MM.1S (cell line): ENCODE measurements at regions not wholly inside any gene's neighbourhood (a gene's known extent, or its start where the extent isn't known, plus 50 kb on each side); places are given as distances from the start of the nearest gene placed in this dataset.

Experiments
- EZH2 ChIP-seq: fragments of 300-600 bp; sonication (generic); optimal IDR thresholded peaks from 2 replicates; pipeline ENCODE3; 2017; ENCODE audit warnings: low read depth, mild to moderate bottlenecking, antibody characterized with exemption, low read length, mixed read lengths
- EZH2phosphoT487 ChIP-seq: fragments of 300-600 bp; sonication (generic); IDR thresholded peaks from 2 replicates; pipeline ENCODE4 v1.6.1; 2018; ENCODE audit warnings: antibody characterized with exemption, low read length
- TF ChIP-seq, protein P1 (sequence below): fragments of 300-600 bp; sonication (generic); IDR thresholded peaks from 2 replicates; pipeline ENCODE4 v1.5.1; 2016; ENCODE audit warnings: antibody characterized with exemption, low read length, mixed read lengths

DNA sequence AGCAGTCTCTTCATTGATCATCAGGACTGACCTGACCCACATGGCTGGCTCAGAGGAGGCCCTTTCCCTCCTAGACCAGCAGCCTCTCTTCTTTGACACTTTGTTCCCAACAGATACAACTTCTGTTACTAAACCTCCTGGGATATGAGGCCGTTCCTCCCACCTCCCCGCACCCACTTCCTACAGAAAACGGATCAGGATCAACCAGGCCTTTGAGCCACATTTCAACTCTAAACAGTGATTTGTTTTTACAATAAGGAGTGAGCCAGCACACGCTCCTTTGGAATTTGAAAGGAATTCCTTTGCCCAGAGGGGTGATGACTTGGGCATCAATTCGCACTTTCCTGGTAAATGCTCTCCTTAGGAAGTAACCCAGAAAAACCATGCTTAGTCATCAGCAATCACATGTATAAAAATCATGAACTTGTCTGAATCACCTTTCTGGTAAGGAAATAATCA, 180.4 kb downstream of the FAM124B start:
- TF ChIP-seq, protein P1, sequence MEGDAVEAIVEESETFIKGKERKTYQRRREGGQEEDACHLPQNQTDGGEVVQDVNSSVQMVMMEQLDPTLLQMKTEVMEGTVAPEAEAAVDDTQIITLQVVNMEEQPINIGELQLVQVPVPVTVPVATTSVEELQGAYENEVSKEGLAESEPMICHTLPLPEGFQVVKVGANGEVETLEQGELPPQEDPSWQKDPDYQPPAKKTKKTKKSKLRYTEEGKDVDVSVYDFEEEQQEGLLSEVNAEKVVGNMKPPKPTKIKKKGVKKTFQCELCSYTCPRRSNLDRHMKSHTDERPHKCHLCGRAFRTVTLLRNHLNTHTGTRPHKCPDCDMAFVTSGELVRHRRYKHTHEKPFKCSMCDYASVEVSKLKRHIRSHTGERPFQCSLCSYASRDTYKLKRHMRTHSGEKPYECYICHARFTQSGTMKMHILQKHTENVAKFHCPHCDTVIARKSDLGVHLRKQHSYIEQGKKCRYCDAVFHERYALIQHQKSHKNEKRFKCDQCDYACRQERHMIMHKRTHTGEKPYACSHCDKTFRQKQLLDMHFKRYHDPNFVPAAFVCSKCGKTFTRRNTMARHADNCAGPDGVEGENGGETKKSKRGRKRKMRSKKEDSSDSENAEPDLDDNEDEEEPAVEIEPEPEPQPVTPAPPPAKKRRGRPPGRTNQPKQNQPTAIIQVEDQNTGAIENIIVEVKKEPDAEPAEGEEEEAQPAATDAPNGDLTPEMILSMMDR, result no peak
- no peak for TF ChIP-seq EZH2phosphoT487
- no peak for TF ChIP-seq EZH2
